ENCODE measurements at regions not wholly inside any gene's neighbourhood (a gene's known extent, or its start where the extent isn't known, plus 50 kb on each side); places are given as distances from the start of the nearest gene placed in this dataset.

GRCh38 chr1:94729267-94729666 is 90.9 kb upstream of the SLC44A3 start:
- Histone ChIP-seq H3K9me1 (ENCODE audit: control insufficient read depth, extremely low read depth, insufficient read depth, low read length) (no peaks in the 10 kb centered on the region), H4K20me1 (ENCODE audit: control insufficient read depth, extremely low read depth, insufficient read depth, low read length) (no peaks in the 10 kb centered on the region), H3K9me3 (ENCODE audit: control insufficient read depth, low read depth, low read length) (no peaks in the 10 kb centered on the region), H3K4me1 (ENCODE audit: control insufficient read depth, extremely low read depth, insufficient read depth, low read length) (peaks cover 63% of the 10 kb centered on the region), H3K9ac (ENCODE audit: control insufficient read depth, extremely low read depth, insufficient read depth, low read length) (no peak overlapping the region), H3K4me3 (ENCODE audit: control insufficient read depth in 2 of 3, extremely low read depth in 1 of 3, insufficient read depth in 2 of 3, low read depth in 1 of 3, low read length in 3 of 3) (no peak overlapping the region), H3K4me2 (ENCODE audit: control insufficient read depth, extremely low read depth, insufficient read depth, low read depth, low read length) (peak overlapping the region; percentile 3), H3K79me2 (ENCODE audit: control insufficient read depth, insufficient read depth, low read length) (no peaks in the 10 kb centered on the region), H2AFZ (ENCODE audit: control insufficient read depth, low read length) (no peak overlapping the region), H3K36me3 (ENCODE audit: control insufficient read depth in 2 of 2, extremely low read depth in 1 of 2, insufficient read depth in 2 of 2, low read length in 2 of 2) (no peaks in the 10 kb centered on the region), H3K27ac (ENCODE audit: control insufficient read depth, insufficient read depth, low read length) (no peak overlapping the region), H3K27me3 (ENCODE audit: control insufficient read depth, extremely low read depth, insufficient read depth, low read length) (no peaks in the 10 kb centered on the region)
- peak; percentile 73 for FAIRE-seq
- dilution Hi-C loops (cut with MboI; ENCODE audit: extremely low pct_ligation_motif_present, low sequenced_read_pairs), result no loop called here
- DNase-seq (ENCODE audit: low read depth, low spot score), result no peak
- TF ChIP-seq CTCF (optimal IDR thresholded peaks at IDR 0.05 in 1 of 3, IDR thresholded peaks at IDR 0.05 in 1 of 3, conservative IDR thresholded peaks at IDR 0.05 in 1 of 3; ENCODE audit: extremely low read depth in 1 of 3, insufficient read depth in 2 of 3, low read length in 3 of 3) (no peak), EZH2 (IDR thresholded peaks at IDR 0.05; ENCODE audit: low read length) (no peak)

GRCh38 chr1:94727846-94728715 is 92.1 kb upstream of the SLC44A3 start:
- Histone ChIP-seq H3K4me3 (ENCODE audit: control insufficient read depth in 2 of 3, extremely low read depth in 1 of 3, insufficient read depth in 2 of 3, low read depth in 1 of 3, low read length in 3 of 3) (peak overlapping the region in 1 of 3 experiments; percentile 38), H2AFZ (ENCODE audit: control insufficient read depth, low read length) (no peak overlapping the region)
- DNase-seq (ENCODE audit: low read depth, low spot score), result peak; percentile 73

More at GRCh38 chr1:94727846-94728715, 92.1 kb upstream of the SLC44A3 start:
- Histone ChIP-seq H3K4me2 (ENCODE audit: control insufficient read depth, extremely low read depth, insufficient read depth, low read depth, low read length) (peak overlapping the region; percentile 69), H3K36me3 (ENCODE audit: control insufficient read depth in 2 of 2, extremely low read depth in 1 of 2, insufficient read depth in 2 of 2, low read length in 2 of 2) (no peaks in the 10 kb centered on the region), H3K79me2 (ENCODE audit: control insufficient read depth, insufficient read depth, low read length) (no peaks in the 10 kb centered on the region), H3K9ac (ENCODE audit: control insufficient read depth, extremely low read depth, insufficient read depth, low read length) (peak overlapping the region; percentile 47), H3K27me3 (ENCODE audit: control insufficient read depth, extremely low read depth, insufficient read depth, low read length) (no peaks in the 10 kb centered on the region), H3K4me1 (ENCODE audit: control insufficient read depth, extremely low read depth, insufficient read depth, low read length) (peaks cover 63% of the 10 kb centered on the region), H3K27ac (ENCODE audit: control insufficient read depth, insufficient read depth, low read length) (peak overlapping the region; percentile 79), H3K9me3 (ENCODE audit: control insufficient read depth, low read depth, low read length) (no peaks in the 10 kb centered on the region), H4K20me1 (ENCODE audit: control insufficient read depth, extremely low read depth, insufficient read depth, low read length) (no peaks in the 10 kb centered on the region), H3K9me1 (ENCODE audit: control insufficient read depth, extremely low read depth, insufficient read depth, low read length) (no peaks in the 10 kb centered on the region)
- dilution Hi-C loops (cut with MboI; ENCODE audit: extremely low pct_ligation_motif_present, low sequenced_read_pairs), result no loop called here
- FAIRE-seq, result peak; percentile 97
- TF ChIP-seq CTCF (optimal IDR thresholded peaks at IDR 0.05 in 1 of 3, IDR thresholded peaks at IDR 0.05 in 1 of 3, conservative IDR thresholded peaks at IDR 0.05 in 1 of 3; ENCODE audit: extremely low read depth in 1 of 3, insufficient read depth in 2 of 3, low read length in 3 of 3), result no peak
- no peak for TF ChIP-seq EZH2 (IDR thresholded peaks at IDR 0.05; ENCODE audit: low read length)
